Transverse colon (tissue), 4 donors: ENCODE measurements at regions not wholly inside any gene's neighbourhood (a gene's known extent, or its start where the extent isn't known, plus 50 kb on each side); places are given as distances from the start of the nearest gene placed in this dataset.

Experiments used
- DNase-seq: peaks from one replicate; pipeline ENCODE4 v3.0.0-alpha.2; 2019
- H3K27ac ChIP-seq, 4 donors: fragments of 200-600 bp; sonication (generic); 2 replicates each; pipeline ENCODE4 v1.5.1; 2016 to 2018; ENCODE audit warnings: inconsistent platforms in 4 of 4
- H3K27me3 ChIP-seq: fragments of 200-600 bp; sonication (generic); 2 replicates; pipeline ENCODE4 v1.5.1; 2017; ENCODE audit warnings: inconsistent platforms
- H3K36me3 ChIP-seq, 4 donors: fragments of 200-600 bp; sonication (generic); 2 replicates each; pipeline ENCODE4 v1.5.1; 2017 to 2019; ENCODE audit warnings: inconsistent platforms in 4 of 4
- H3K4me1 ChIP-seq, 4 donors: fragments of 200-600 bp; sonication (generic); 2 replicates each; pipeline ENCODE4 v1.5.1; 2017 to 2020; ENCODE audit warnings: inconsistent platforms in 4 of 4
- H3K4me3 ChIP-seq, 4 donors: fragments of 200-600 bp; sonication (generic); 1 replicate in 1 of 4; 2 replicates in 3 of 4; pipeline versions ENCODE4 v1.5.1 to v1.6.1; 2017 to 2019; ENCODE audit warnings: inconsistent platforms in 4 of 4
- H3K9me3 ChIP-seq, 2 donors: fragments of 200-600 bp; sonication (generic); 2 replicates each; pipeline ENCODE4 v1.5.1; 2017 to 2019; ENCODE audit warnings: inconsistent platforms in 2 of 2
- EP300 ChIP-seq: sonication (generic); formaldehyde crosslinking; IDR thresholded peaks from one replicate; pipeline ENCODE4 v1.6.1; 2017; ENCODE audit warnings: antibody characterized with exemption, low read depth
- POLR2A ChIP-seq: fragments of 450-650 bp; IDR thresholded peaks from one replicate; pipeline ENCODE4 v1.6.1; 2016; ENCODE audit warnings: antibody characterized with exemption, mild to moderate bottlenecking, moderate library complexity
- POLR2AphosphoS5 ChIP-seq, 3 donors: sonication (generic); formaldehyde crosslinking; IDR thresholded peaks; one replicate each; pipeline ENCODE4 v1.6.1; 2016; ENCODE audit warnings: antibody characterized with exemption in 3 of 3
- WGBS, 2 donors: methylation state at CpG; one replicate each; pipeline ENCODE4 v1.1.5; 2018; ENCODE audit warnings: low coverage in 1 of 2; 5-methylcytosine and 5-hydroxymethylcytosine counted together
- in situ Hi-C, 4 donors: fragments of 200-750 bp; cut with MboI; loops; one replicate each; pipeline versions ENCODE4 v1.15.0 to v1.15.1; 2017; ENCODE audit warnings: low sequenced_read_pairs in 3 of 4, low pct_ligation_motif_present in 1 of 4, low pct_unique_long_range_greater_than_20kb in 1 of 4
- intact Hi-C: fragments of 100-400 bp; cut with DNase I; formaldehyde crosslinking; loops from one replicate; pipeline ENCODE4 v1.15.1; 2023; ENCODE audit warnings: low total_unique reads
- TF ChIP-seq, protein P1 (sequence below), 5 experiments: fragments of 200-600 bp in 3 of 5; fragments of 450-650 bp in 2 of 5; sonication (generic) in 3 of 5; IDR thresholded peaks; 1 replicate in 2 of 5; 2 replicates in 3 of 5; pipeline ENCODE4 v1.5.1; 2016 to 2017; ENCODE audit warnings: antibody characterized with exemption in 5 of 5, inconsistent platforms in 3 of 5, mild to moderate bottlenecking in 2 of 5, moderate library complexity in 1 of 5

- H3K27ac ChIP-seq = no peak overlapping the region
- TF ChIP-seq POLR2AphosphoS5 (IDR thresholded peaks at IDR 0.05) = no peak
- TF ChIP-seq EP300 = no peak
- TF ChIP-seq, protein P1, sequence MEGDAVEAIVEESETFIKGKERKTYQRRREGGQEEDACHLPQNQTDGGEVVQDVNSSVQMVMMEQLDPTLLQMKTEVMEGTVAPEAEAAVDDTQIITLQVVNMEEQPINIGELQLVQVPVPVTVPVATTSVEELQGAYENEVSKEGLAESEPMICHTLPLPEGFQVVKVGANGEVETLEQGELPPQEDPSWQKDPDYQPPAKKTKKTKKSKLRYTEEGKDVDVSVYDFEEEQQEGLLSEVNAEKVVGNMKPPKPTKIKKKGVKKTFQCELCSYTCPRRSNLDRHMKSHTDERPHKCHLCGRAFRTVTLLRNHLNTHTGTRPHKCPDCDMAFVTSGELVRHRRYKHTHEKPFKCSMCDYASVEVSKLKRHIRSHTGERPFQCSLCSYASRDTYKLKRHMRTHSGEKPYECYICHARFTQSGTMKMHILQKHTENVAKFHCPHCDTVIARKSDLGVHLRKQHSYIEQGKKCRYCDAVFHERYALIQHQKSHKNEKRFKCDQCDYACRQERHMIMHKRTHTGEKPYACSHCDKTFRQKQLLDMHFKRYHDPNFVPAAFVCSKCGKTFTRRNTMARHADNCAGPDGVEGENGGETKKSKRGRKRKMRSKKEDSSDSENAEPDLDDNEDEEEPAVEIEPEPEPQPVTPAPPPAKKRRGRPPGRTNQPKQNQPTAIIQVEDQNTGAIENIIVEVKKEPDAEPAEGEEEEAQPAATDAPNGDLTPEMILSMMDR (IDR thresholded peaks at IDR 0.05) = no peak
- in situ Hi-C loops = no loop called here
- WGBS, 2 donors = 79 to 88% methylated on average over 2 of the region's 2 CpGs
- intact Hi-C loops = no loop called here
- H3K4me1 ChIP-seq = no peaks in the 10 kb centered on the region
- H3K9me3 ChIP-seq = no peaks in the 10 kb centered on the region
- no peaks in the 10 kb centered on the region for H3K36me3 ChIP-seq
- H3K27me3 ChIP-seq = no peaks in the 10 kb centered on the region
- no peak for DNase-seq
- no peak overlapping the region for H3K4me3 ChIP-seq
Measured at GRCh38 chr5:117218789-117219188, 644.2 kb upstream of the SEMA6A start.

DNA sequence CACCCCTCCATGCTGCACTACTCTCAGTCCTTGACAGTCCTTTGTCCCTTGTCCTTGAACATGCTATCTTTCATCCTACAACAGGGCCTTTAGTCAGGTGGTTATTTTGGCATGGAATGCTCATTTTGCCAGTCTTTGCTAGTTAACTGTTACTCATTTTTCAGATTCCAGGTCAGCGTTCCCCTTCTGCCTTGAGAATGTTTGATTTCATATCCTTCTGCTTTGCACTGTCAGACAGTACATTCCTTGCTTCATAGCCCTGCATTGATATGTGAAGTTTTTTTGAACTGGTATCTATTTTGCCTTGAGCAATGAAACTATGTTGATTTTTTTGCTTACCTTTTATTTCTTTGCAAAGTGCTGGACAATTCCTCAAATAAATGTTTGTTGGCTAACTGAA is 638.2 kb upstream of the SEMA6A start:
- TF ChIP-seq EP300 (no peak), POLR2A (no peak), POLR2AphosphoS5 (IDR thresholded peaks at IDR 0.05) (no peak)
- TF ChIP-seq, protein P1 (IDR thresholded peaks at IDR 0.05) = no peak
- Histone ChIP-seq H3K27ac (no peak overlapping the region), H3K4me1 (no peaks in the 10 kb centered on the region), H3K27me3 (no peaks in the 10 kb centered on the region), H3K4me3 (no peak overlapping the region), H3K36me3 (no peaks in the 10 kb centered on the region), H3K9me3 (no peaks in the 10 kb centered on the region)
- in situ Hi-C loops = no loop called here
- intact Hi-C loops = no loop called here
- 67 to 87% methylated on average over 1 of the region's 1 CpG for WGBS, 2 donors
- no peak for DNase-seq

DNA sequence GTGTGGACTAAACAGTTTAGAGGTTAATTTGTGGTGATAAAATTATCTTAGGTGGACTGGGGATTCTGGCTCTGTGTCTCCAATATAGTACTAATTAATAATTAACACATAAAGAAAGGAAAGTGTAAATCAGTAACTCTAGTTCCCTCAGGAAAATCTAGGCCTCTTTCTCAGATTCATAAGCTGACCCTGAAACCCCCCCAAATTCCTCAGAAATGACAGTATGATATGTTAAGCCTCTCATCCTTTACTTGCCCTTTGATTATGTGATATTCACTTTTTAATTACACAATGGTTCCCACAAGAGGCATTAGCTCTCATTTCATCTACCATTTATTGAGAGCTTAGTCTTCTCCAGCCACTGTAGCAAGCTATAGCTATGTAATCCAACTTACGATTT is 636.2 kb upstream of the SEMA6A start:
- no peak for DNase-seq
- Histone ChIP-seq H3K4me1 (no peaks in the 10 kb centered on the region), H3K9me3 (no peaks in the 10 kb centered on the region), H3K36me3 (no peaks in the 10 kb centered on the region), H3K27me3 (no peaks in the 10 kb centered on the region), H3K27ac (no peak overlapping the region), H3K4me3 (no peak overlapping the region)
- TF ChIP-seq EP300 (no peak), POLR2AphosphoS5 (IDR thresholded peaks at IDR 0.05) (no peak), POLR2A (no peak)
- TF ChIP-seq, protein P1 (IDR thresholded peaks at IDR 0.05) = no peak
- in situ Hi-C loops (no loop called here), intact Hi-C loops (no loop called here)
- WGBS, 2 donors = 83 to 86% methylated on average over 1 of the region's 1 CpG

DNA sequence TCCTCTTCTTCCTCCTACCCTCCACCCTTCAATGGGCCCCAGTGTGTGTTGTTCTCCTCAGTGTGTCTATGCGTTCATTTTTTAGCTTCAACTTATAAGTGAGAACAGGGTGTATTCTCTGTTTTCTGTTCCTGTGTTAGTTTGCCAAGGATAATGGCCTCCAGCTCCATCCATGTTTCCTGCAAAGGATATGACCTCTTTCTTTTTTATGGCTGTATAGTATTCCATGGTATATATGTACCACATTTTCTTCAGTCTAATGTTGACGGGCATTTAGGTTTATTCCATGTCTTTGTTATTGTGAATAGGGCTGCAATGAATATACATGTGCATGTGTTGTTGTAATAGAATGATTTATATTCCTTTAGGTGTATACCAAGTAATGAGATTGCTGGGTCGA is 634.9 kb upstream of the SEMA6A start:
- 92 to 96% methylated on average over 3 of the region's 3 CpGs for WGBS, 2 donors
- no peaks in the 10 kb centered on the region for H3K9me3 ChIP-seq
- H3K4me1 ChIP-seq = no peaks in the 10 kb centered on the region
- intact Hi-C loops (no loop called here), in situ Hi-C loops (no loop called here)
- H3K27ac ChIP-seq = no peak overlapping the region
- H3K27me3 ChIP-seq = no peaks in the 10 kb centered on the region
- no peak overlapping the region for H3K4me3 ChIP-seq
- DNase-seq = no peak
- TF ChIP-seq, protein P1 (IDR thresholded peaks at IDR 0.05) = no peak
- TF ChIP-seq POLR2AphosphoS5 (IDR thresholded peaks at IDR 0.05) (no peak), POLR2A (no peak), EP300 (no peak)
- H3K36me3 ChIP-seq = no peaks in the 10 kb centered on the region
